A549 (cell line): ENCODE measurements at regions not wholly inside any gene's neighbourhood (a gene's known extent, or its start where the extent isn't known, plus 50 kb on each side); places are given as distances from the start of the nearest gene placed in this dataset.
"Not testable (repeated sequence)": the region's sequence is repeated elsewhere in the genome, so short reads cannot be mapped to it uniquely, and the experiment has no call there.

Source experiments
- ATAC-seq, 2 experiments: fragments of 200-7000 bp in 1 of 2; fragments of >200 bp in 1 of 2; cut with Nextera tagmentation in 1 of 2; cut with Tn5 transposase in 1 of 2; 3 replicates each; pipeline versions ENCODE4 v1.8.0 to v1.9.1; 2018 to 2020; ENCODE audit warnings: mild to moderate bottlenecking in 1 of 2, moderate library complexity in 1 of 2
- CTCF ChIA-PET: fragments of 300-600 bp; sonication (Branson Sonifier 250); formaldehyde crosslinking; extraction: SDS; loops from one replicate; lab custom pipeline; 2021; ENCODE audit warnings: antibody characterized with exemption, inconsistent platforms; lab: Yijun Ruan, JAX
- POLR2A ChIA-PET: fragments of 350-600 bp; formaldehyde crosslinking; extraction: SDS; loops from one replicate; lab custom pipeline; 2021; ENCODE audit warnings: antibody characterized with exemption, inconsistent platforms; lab: Yijun Ruan, JAX
- DNase-seq, 2 experiments: peaks; one replicate each; pipeline versions ENCODE4 v3.0.0 to v3.0.0-alpha.2; 2011 to 2016; ENCODE audit warnings: low read depth in 1 of 2, low spot score in 1 of 2
- FAIRE-seq: peaks from 2 replicates; lab custom pipeline; 2011; peaks lifted over from hg19 to GRCh38; lab: Jason Lieb, UNC
- H3K27ac ChIP-seq, 2 experiments: fragments of >200 bp; sonication (Bioruptor Twin); formaldehyde crosslinking; 3 replicates each; pipeline ENCODE4 v1.5.1; 2016 to 2017
- H3K4me1 ChIP-seq: fragments of >200 bp; sonication (Bioruptor Twin); formaldehyde crosslinking; 3 replicates; pipeline ENCODE4 v1.6.1; 2016
- H3K4me2 ChIP-seq: fragments of >200 bp; sonication (Bioruptor Twin); formaldehyde crosslinking; 3 replicates; pipeline ENCODE4 v1.6.1; 2016
- H3K4me3 ChIP-seq: fragments of >200 bp; sonication (Bioruptor Twin); formaldehyde crosslinking; 3 replicates; pipeline ENCODE4 v1.5.1; 2016
- H3K9me3 ChIP-seq: fragments of >200 bp; sonication (Bioruptor Twin); formaldehyde crosslinking; 3 replicates; pipeline ENCODE4 v1.6.1; 2016
- BCL3 ChIP-seq: fragments of >200 bp; sonication (Bioruptor Twin); formaldehyde crosslinking; IDR thresholded peaks from 3 replicates; pipeline ENCODE4 v1.6.1; 2016
- CBX8 ChIP-seq: fragments of 200-600 bp; sonication (generic); IDR thresholded peaks from 2 replicates; pipeline ENCODE4 v1.6.1; 2016
- FOSB ChIP-seq: fragments of 250-450 bp; sonication (Bioruptor Pico); IDR thresholded peaks from 2 replicates; pipeline ENCODE4 v1.5.0; 2020; ENCODE audit warnings: mild to moderate bottlenecking, moderate library complexity
- FOXS1 ChIP-seq: fragments of 250-450 bp; sonication (Bioruptor Pico); IDR thresholded peaks from 2 replicates; pipeline ENCODE4 v1.5.0; 2020; ENCODE audit warnings: mild to moderate bottlenecking, moderate library complexity
- HES2 ChIP-seq: fragments of >200 bp; sonication (Bioruptor Twin); formaldehyde crosslinking; IDR thresholded peaks from 2 replicates; pipeline ENCODE4 v1.6.1; 2016
- HEYL ChIP-seq: fragments of 250-450 bp; sonication (Bioruptor Pico); IDR thresholded peaks from 2 replicates; pipeline ENCODE4 v1.8.0; 2021; ENCODE audit warnings: mild to moderate bottlenecking, moderate library complexity
- HOXA7 ChIP-seq: fragments of 250-450 bp; sonication (Bioruptor Pico); IDR thresholded peaks from 2 replicates; pipeline ENCODE4 v1.5.0; 2020; ENCODE audit warnings: mild to moderate bottlenecking, moderate library complexity
- HOXB5 ChIP-seq: fragments of 250-450 bp; sonication (Bioruptor Pico); IDR thresholded peaks from 2 replicates; pipeline ENCODE4 v1.5.0; 2020; ENCODE audit warnings: mild to moderate bottlenecking, moderate library complexity
- JUNB ChIP-seq: fragments of >200 bp; sonication (Bioruptor Twin); formaldehyde crosslinking; IDR thresholded peaks from 2 replicates; pipeline ENCODE4 v1.6.1; 2016
- KDM1A ChIP-seq: fragments of 200-600 bp; sonication (generic); IDR thresholded peaks from 2 replicates; pipeline ENCODE4 v1.6.1; 2016; ENCODE audit warnings: low read depth, mild to moderate bottlenecking
- NR3C1 ChIP-seq: fragments of >200 bp; sonication (Bioruptor Twin); formaldehyde crosslinking; IDR thresholded peaks from 3 replicates; pipeline ENCODE4 v1.6.1; 2017
- RAD21 ChIP-seq, 2 experiments: fragments of >200 bp in 1 of 2; sonication (Bioruptor Twin) in 1 of 2; formaldehyde crosslinking in 1 of 2; IDR thresholded peaks in 1 of 2; conservative IDR thresholded peaks in 1 of 2; 2 replicates in 1 of 2; 3 replicates in 1 of 2; pipeline ENCODE4 v1.6.1; 2012 to 2018; ENCODE audit warnings: inconsistent platforms in 1 of 2
- RCOR1 ChIP-seq: fragments of 150-350 bp; IDR thresholded peaks from 2 replicates; pipeline ENCODE4 v1.6.1; 2014; ENCODE audit warnings: antibody characterized with exemption, low read length, low read depth
- SMC3 ChIP-seq: fragments of >200 bp; sonication (Bioruptor Twin); formaldehyde crosslinking; IDR thresholded peaks from 3 replicates; pipeline ENCODE4 v1.6.1; 2018; ENCODE audit warnings: inconsistent platforms
- TFCP2L1 ChIP-seq: fragments of 250-450 bp; sonication (Bioruptor Pico); IDR thresholded peaks from 2 replicates; pipeline ENCODE4 v1.5.0; 2021; ENCODE audit warnings: mild to moderate bottlenecking
- TP53 ChIP-seq: fragments of 250-450 bp; sonication (Bioruptor Pico); IDR thresholded peaks from 2 replicates; pipeline ENCODE4 v1.5.0; 2021; ENCODE audit warnings: mild to moderate bottlenecking, moderate library complexity
- ZC3H11A ChIP-seq: fragments of 450-650 bp; IDR thresholded peaks from 2 replicates; pipeline ENCODE4 v1.6.1; 2014; ENCODE audit warnings: antibody characterized with exemption, mild to moderate bottlenecking
- ZFP36 ChIP-seq: fragments of 450-650 bp; IDR thresholded peaks from 2 replicates; pipeline ENCODE4 v1.6.1; 2014; ENCODE audit warnings: borderline replicate concordance; ENCODE audit not compliant: partially characterized antibody
- ZNF302 ChIP-seq: fragments of 250-450 bp; sonication (Bioruptor Pico); IDR thresholded peaks from 2 replicates; pipeline ENCODE4 v1.9.0; 2021; ENCODE audit warnings: inconsistent platforms, mild to moderate bottlenecking, moderate library complexity
- WGBS: methylation state at CpG from one replicate; pipeline ENCODE4 v1.1.6; 2017; ENCODE audit errors: missing lambda C conversion rate; 5-methylcytosine and 5-hydroxymethylcytosine counted together
- TF ChIP-seq, protein P1 (sequence below): IDR thresholded peaks from 2 replicates; pipeline ENCODE4 v1.6.1; 2012
- TF ChIP-seq, protein P2 (sequence below): fragments of 450-650 bp; IDR thresholded peaks from 2 replicates; pipeline ENCODE4 v1.6.1; 2014; ENCODE audit warnings: antibody characterized with exemption
- TF ChIP-seq, protein P3 (sequence below): fragments of >200 bp; sonication (Bioruptor Twin); formaldehyde crosslinking; IDR thresholded peaks from 3 replicates; pipeline ENCODE4 v1.5.1; 2016
- TF ChIP-seq, protein P4 (sequence below): IDR thresholded peaks from 2 replicates; pipeline ENCODE4 v1.6.1; 2012; ENCODE audit warnings: low read depth, borderline replicate concordance
- TF ChIP-seq, protein P5 (sequence below): fragments of 200-600 bp; sonication (generic); IDR thresholded peaks from 2 replicates; pipeline ENCODE4 v1.6.1; 2016; ENCODE audit warnings: antibody characterized with exemption, mild to moderate bottlenecking, moderate library complexity

GRCh38 chrX:142861557-142861956 lies 164.2 kb upstream of the SPANXN4 start (continued):
- TF ChIP-seq, protein P1, sequence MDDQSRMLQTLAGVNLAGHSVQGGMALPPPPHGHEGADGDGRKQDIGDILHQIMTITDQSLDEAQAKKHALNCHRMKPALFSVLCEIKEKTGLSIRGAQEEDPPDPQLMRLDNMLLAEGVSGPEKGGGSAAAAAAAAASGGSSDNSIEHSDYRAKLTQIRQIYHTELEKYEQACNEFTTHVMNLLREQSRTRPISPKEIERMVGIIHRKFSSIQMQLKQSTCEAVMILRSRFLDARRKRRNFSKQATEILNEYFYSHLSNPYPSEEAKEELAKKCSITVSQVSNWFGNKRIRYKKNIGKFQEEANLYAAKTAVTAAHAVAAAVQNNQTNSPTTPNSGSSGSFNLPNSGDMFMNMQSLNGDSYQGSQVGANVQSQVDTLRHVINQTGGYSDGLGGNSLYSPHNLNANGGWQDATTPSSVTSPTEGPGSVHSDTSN, result no peak
- TF ChIP-seq, protein P2, sequence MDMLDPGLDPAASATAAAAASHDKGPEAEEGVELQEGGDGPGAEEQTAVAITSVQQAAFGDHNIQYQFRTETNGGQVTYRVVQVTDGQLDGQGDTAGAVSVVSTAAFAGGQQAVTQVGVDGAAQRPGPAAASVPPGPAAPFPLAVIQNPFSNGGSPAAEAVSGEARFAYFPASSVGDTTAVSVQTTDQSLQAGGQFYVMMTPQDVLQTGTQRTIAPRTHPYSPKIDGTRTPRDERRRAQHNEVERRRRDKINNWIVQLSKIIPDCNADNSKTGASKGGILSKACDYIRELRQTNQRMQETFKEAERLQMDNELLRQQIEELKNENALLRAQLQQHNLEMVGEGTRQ, result no peak
- TF ChIP-seq TP53 (CRISPR knock-in tag) (no peak), ZNF302 (CRISPR knock-in tag) (no peak)
- TF ChIP-seq, all 56 proteins: peak for 0

DNA sequence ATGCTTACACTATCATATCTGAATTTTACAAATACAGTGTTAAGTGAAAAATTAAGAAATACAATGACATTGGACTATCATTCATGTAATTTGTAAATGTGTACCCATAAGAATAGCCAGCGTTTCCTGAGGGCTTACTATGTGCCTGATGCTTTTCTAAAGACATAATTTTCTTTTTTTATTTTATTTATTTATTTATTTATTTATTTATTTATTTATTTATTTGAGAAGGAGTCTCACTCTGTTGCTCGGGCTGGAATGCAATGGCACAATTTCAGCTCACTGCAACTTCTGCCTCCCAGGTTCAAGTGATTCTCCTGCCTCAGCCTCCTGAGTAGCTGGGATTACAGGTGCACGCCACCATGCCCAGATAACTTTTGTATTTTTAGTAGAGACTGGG lies 159.5 kb upstream of the SPANXN4 start:
- H3K4me2 ChIP-seq, DNase-seq, H3K27ac ChIP-seq, FAIRE-seq, CTCF ChIA-PET, H3K9me3 ChIP-seq, H3K4me1 ChIP-seq, H3K4me3 ChIP-seq, POLR2A ChIA-PET, ATAC-seq: not testable (repeated sequence)
- TF ChIP-seq ZC3H11A, result peak; percentile 21; the same call in 1 of the 2 replicates
- WGBS, result 3% methylated on average over 3 of the region's 3 CpGs

DNA sequence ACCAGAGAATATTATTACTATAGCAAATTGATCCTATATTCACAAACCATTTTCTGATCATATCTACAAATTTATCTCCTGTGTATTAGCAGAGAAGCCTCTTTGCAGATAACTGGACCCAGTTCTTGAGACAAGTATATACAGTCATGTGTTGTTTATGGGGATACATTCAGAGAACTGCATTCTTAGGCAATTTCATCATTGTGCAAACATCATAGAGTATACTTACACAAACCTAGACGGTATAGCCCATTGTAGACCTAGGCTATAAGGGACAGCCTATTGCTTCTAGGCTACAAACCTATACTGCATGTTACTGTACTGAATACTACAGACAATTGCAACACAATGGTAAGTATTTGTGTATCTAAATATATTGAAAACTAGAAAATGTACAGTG lies 152.5 kb upstream of the SPANXN4 start:
- no peak for TF ChIP-seq RCOR1
- no peak for TF ChIP-seq NR3C1
- no peak for TF ChIP-seq HOXB5 (CRISPR knock-in tag)
- no peak for TF ChIP-seq SMC3
- TF ChIP-seq JUNB, result no peak
- TF ChIP-seq CBX8, result no peak
- TF ChIP-seq, protein P3, sequence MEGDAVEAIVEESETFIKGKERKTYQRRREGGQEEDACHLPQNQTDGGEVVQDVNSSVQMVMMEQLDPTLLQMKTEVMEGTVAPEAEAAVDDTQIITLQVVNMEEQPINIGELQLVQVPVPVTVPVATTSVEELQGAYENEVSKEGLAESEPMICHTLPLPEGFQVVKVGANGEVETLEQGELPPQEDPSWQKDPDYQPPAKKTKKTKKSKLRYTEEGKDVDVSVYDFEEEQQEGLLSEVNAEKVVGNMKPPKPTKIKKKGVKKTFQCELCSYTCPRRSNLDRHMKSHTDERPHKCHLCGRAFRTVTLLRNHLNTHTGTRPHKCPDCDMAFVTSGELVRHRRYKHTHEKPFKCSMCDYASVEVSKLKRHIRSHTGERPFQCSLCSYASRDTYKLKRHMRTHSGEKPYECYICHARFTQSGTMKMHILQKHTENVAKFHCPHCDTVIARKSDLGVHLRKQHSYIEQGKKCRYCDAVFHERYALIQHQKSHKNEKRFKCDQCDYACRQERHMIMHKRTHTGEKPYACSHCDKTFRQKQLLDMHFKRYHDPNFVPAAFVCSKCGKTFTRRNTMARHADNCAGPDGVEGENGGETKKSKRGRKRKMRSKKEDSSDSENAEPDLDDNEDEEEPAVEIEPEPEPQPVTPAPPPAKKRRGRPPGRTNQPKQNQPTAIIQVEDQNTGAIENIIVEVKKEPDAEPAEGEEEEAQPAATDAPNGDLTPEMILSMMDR, result no peak
- TF ChIP-seq FOSB (CRISPR knock-in tag), result no peak
- TF ChIP-seq ZC3H11A, result no peak
- TF ChIP-seq ZFP36, result no peak
- no peak for TF ChIP-seq HOXA7
- TF ChIP-seq HEYL (CRISPR knock-in tag), result no peak
- TF ChIP-seq FOXS1 (CRISPR knock-in tag), result no peak
- no peak for TF ChIP-seq HES2
- TF ChIP-seq BCL3, result no peak
- TF ChIP-seq KDM1A, result no peak
- TF ChIP-seq, protein P4, sequence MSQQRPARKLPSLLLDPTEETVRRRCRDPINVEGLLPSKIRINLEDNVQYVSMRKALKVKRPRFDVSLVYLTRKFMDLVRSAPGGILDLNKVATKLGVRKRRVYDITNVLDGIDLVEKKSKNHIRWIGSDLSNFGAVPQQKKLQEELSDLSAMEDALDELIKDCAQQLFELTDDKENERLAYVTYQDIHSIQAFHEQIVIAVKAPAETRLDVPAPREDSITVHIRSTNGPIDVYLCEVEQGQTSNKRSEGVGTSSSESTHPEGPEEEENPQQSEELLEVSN, result no peak
- TF ChIP-seq, protein P5, sequence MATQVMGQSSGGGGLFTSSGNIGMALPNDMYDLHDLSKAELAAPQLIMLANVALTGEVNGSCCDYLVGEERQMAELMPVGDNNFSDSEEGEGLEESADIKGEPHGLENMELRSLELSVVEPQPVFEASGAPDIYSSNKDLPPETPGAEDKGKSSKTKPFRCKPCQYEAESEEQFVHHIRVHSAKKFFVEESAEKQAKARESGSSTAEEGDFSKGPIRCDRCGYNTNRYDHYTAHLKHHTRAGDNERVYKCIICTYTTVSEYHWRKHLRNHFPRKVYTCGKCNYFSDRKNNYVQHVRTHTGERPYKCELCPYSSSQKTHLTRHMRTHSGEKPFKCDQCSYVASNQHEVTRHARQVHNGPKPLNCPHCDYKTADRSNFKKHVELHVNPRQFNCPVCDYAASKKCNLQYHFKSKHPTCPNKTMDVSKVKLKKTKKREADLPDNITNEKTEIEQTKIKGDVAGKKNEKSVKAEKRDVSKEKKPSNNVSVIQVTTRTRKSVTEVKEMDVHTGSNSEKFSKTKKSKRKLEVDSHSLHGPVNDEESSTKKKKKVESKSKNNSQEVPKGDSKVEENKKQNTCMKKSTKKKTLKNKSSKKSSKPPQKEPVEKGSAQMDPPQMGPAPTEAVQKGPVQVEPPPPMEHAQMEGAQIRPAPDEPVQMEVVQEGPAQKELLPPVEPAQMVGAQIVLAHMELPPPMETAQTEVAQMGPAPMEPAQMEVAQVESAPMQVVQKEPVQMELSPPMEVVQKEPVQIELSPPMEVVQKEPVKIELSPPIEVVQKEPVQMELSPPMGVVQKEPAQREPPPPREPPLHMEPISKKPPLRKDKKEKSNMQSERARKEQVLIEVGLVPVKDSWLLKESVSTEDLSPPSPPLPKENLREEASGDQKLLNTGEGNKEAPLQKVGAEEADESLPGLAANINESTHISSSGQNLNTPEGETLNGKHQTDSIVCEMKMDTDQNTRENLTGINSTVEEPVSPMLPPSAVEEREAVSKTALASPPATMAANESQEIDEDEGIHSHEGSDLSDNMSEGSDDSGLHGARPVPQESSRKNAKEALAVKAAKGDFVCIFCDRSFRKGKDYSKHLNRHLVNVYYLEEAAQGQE, result no peak
- TF ChIP-seq RAD21 (conservative IDR thresholded peaks at IDR 0.05 in 1 of 2, IDR thresholded peaks at IDR 0.05 in 1 of 2), result no peak
- TF ChIP-seq TFCP2L1 (CRISPR knock-in tag), result no peak
- WGBS, result 13% methylated on average over 1 of the region's 1 CpG
- DNase-seq (no peak), FAIRE-seq (no peak), ATAC-seq (no peak)
- CTCF ChIA-PET, result no interaction called here
- no peak overlapping the region for H3K4me2 ChIP-seq
- no peaks in the 10 kb centered on the region for H3K9me3 ChIP-seq
- no peaks in the 10 kb centered on the region for H3K4me1 ChIP-seq
- POLR2A ChIA-PET, result no interaction called here
- H3K27ac ChIP-seq, result no peak overlapping the region
- no peak overlapping the region for H3K4me3 ChIP-seq
